BLaER1 treated with 17β-estradiol and CSF1 and Interleukin-3, amounts not matched to agents 10 nM and 100 nM (cell line): ENCODE measurements at regions not wholly inside any gene's neighbourhood (a gene's known extent, or its start where the extent isn't known, plus 50 kb on each side); places are given as distances from the start of the nearest gene placed in this dataset.
"Not testable (repeated sequence)": the region's sequence is repeated elsewhere in the genome, so short reads cannot be mapped to it uniquely, and the experiment has no call there.

ENCODE experiments used
- H3K27ac ChIP-seq, 11 experiments: shearing (Covaris generic); formaldehyde crosslinking; 2 replicates each; pipeline ENCODE4 v1.8.1; 2022
- H3K27me3 ChIP-seq, 11 experiments: shearing (Covaris generic); formaldehyde crosslinking; 2 replicates each; pipeline ENCODE4 v1.8.1; 2022
- H3K36me3 ChIP-seq, 11 experiments: shearing (Covaris generic); formaldehyde crosslinking; 2 replicates each; pipeline ENCODE4 v1.8.1; 2022
- H3K4me1 ChIP-seq, 10 experiments: shearing (Covaris generic); formaldehyde crosslinking; 2 replicates each; pipeline ENCODE4 v1.8.1; 2022
- H3K4me2 ChIP-seq, 11 experiments: shearing (Covaris generic); formaldehyde crosslinking; 2 replicates each; pipeline ENCODE4 v1.8.1; 2022
- H3K4me3 ChIP-seq, 10 experiments: shearing (Covaris generic); formaldehyde crosslinking; 2 replicates each; pipeline ENCODE4 v1.8.1; 2022
- H3K9ac ChIP-seq, 11 experiments: shearing (Covaris generic); formaldehyde crosslinking; 2 replicates each; pipeline ENCODE4 v1.8.1; 2022
- H3K9me3 ChIP-seq, 11 experiments: shearing (Covaris generic); formaldehyde crosslinking; replicated peaks in 1 of 11; 2 replicates each; pipeline ENCODE4 v1.8.1; 2022
- H4K20me1 ChIP-seq, 11 experiments: shearing (Covaris generic); formaldehyde crosslinking; 2 replicates each; pipeline ENCODE4 v1.8.1; 2022
- Cebpa-rat ChIP-seq, 11 experiments: shearing (Covaris generic); IDR thresholded peaks; 2 replicates each; pipeline ENCODE4 v1.8.1; 2022

GRCh38 chr18:47389210-47389609 is 137.8 kb upstream of the SKOR2 start:
- H3K27me3 ChIP-seq = no peaks in the 10 kb centered on the region
- no peak overlapping the region for H3K27ac ChIP-seq
- H3K9ac ChIP-seq = no peak overlapping the region
- H3K4me1 ChIP-seq = no peaks in the 10 kb centered on the region
- H3K4me3 ChIP-seq = no peak overlapping the region
- TF ChIP-seq Cebpa-rat (IDR thresholded peaks at IDR 0.05) = no peak
- no peaks in the 10 kb centered on the region for H3K36me3 ChIP-seq
- H3K9me3 ChIP-seq = peaks cover 6 to 10% (median 8%) of the 10 kb centered on the region in 11 experiments; a peak in 19 of 22 replicates
- no peaks in the 10 kb centered on the region for H4K20me1 ChIP-seq
- no peak overlapping the region for H3K4me2 ChIP-seq

- Histone ChIP-seq H3K4me2 (no peak overlapping the region), H3K27me3 (no peaks in the 10 kb centered on the region), H3K4me3 (no peak overlapping the region), H3K9ac (no peak overlapping the region), H3K36me3 (no peaks in the 10 kb centered on the region), H3K4me1 (no peaks in the 10 kb centered on the region), H3K27ac (no peak overlapping the region), H3K9me3 (peaks cover 6 to 10% (median 8%) of the 10 kb centered on the region in 11 experiments; a peak in 19 of 22 replicates), H4K20me1 (no peaks in the 10 kb centered on the region)
- TF ChIP-seq Cebpa-rat (IDR thresholded peaks at IDR 0.05) = no peak
These were observed 136.4 kb upstream of the SKOR2 start for GRCh38 chr18:47387864-47388263.

GRCh38 chr18:47383729-47384128 is 132.3 kb upstream of the SKOR2 start:
- H3K36me3 ChIP-seq = no peaks in the 10 kb centered on the region
- H3K4me2 ChIP-seq = no peak overlapping the region
- H3K4me1 ChIP-seq = peaks cover 0 to 12% (median 0%) of the 10 kb centered on the region in 10 experiments; a peak in 4 of 20 replicates
- peaks cover 6 to 10% (median 8%) of the 10 kb centered on the region in 11 experiments; a peak in 19 of 22 replicates for H3K9me3 ChIP-seq
- H4K20me1 ChIP-seq = no peaks in the 10 kb centered on the region
- H3K27ac ChIP-seq = no peak overlapping the region
- no peak overlapping the region for H3K4me3 ChIP-seq
- H3K9ac ChIP-seq = no peak overlapping the region
- no peak for TF ChIP-seq Cebpa-rat (IDR thresholded peaks at IDR 0.05)
- no peaks in the 10 kb centered on the region for H3K27me3 ChIP-seq

- Histone ChIP-seq H3K27me3 (no peaks in the 10 kb centered on the region), H3K9ac (no peak overlapping the region), H3K9me3 (peaks cover 6 to 10% (median 8%) of the 10 kb centered on the region in 11 experiments; a peak in 19 of 22 replicates), H3K4me1 (peaks cover 0 to 12% (median 0%) of the 10 kb centered on the region in 10 experiments; a peak in 4 of 20 replicates), H3K27ac (no peak overlapping the region), H3K36me3 (no peaks in the 10 kb centered on the region), H3K4me2 (peak overlapping the region in 3 of 11 experiments; percentile 1 to 17 (median 3); a peak in 5 of 22 replicates), H3K4me3 (no peak overlapping the region), H4K20me1 (no peaks in the 10 kb centered on the region)
- TF ChIP-seq Cebpa-rat (IDR thresholded peaks at IDR 0.05) = no peak
These were observed 130.6 kb upstream of the SKOR2 start for GRCh38 chr18:47381975-47382570.

- no peaks in the 10 kb centered on the region for H4K20me1 ChIP-seq
- H3K36me3 ChIP-seq = no peaks in the 10 kb centered on the region
- no peaks in the 10 kb centered on the region; a peak in 1 of 22 replicates for H3K9me3 ChIP-seq
- H3K4me1 ChIP-seq = peaks cover 0 to 12% (median 0%) of the 10 kb centered on the region in 10 experiments; a peak in 4 of 20 replicates
- H3K9ac ChIP-seq = no peak overlapping the region
- H3K4me3 ChIP-seq = no peak overlapping the region
- H3K27me3 ChIP-seq = no peaks in the 10 kb centered on the region
- H3K27ac ChIP-seq = no peak overlapping the region
- no peak for TF ChIP-seq Cebpa-rat (IDR thresholded peaks at IDR 0.05)
- no peak overlapping the region for H3K4me2 ChIP-seq
These were observed 128.7 kb upstream of the SKOR2 start for GRCh38 chr18:47380153-47380552.

- H3K27ac ChIP-seq = no peak overlapping the region
- H3K9ac ChIP-seq = no peak overlapping the region
- H3K9me3 ChIP-seq = no peaks in the 10 kb centered on the region; a peak in 1 of 22 replicates
- no peak overlapping the region for H3K4me3 ChIP-seq
- H3K36me3 ChIP-seq = no peaks in the 10 kb centered on the region
- H3K4me2 ChIP-seq = no peak overlapping the region
- no peaks in the 10 kb centered on the region for H4K20me1 ChIP-seq
- H3K4me1 ChIP-seq = no peaks in the 10 kb centered on the region
- TF ChIP-seq Cebpa-rat (IDR thresholded peaks at IDR 0.05) = no peak
- H3K27me3 ChIP-seq = no peaks in the 10 kb centered on the region
These were observed 122.0 kb upstream of the SKOR2 start for GRCh38 chr18:47373465-47373864.

- no peaks in the 10 kb centered on the region for H4K20me1 ChIP-seq
- TF ChIP-seq Cebpa-rat (IDR thresholded peaks at IDR 0.05) = no peak
- peaks cover 0 to 5% (median 0%) of the 10 kb centered on the region in 10 experiments; a peak in 1 of 20 replicates for H3K4me1 ChIP-seq
- H3K9me3 ChIP-seq = peaks cover 0 to 21% (median 14%) of the 10 kb centered on the region in 11 experiments; a peak in 16 of 22 replicates
- no peaks in the 10 kb centered on the region for H3K27me3 ChIP-seq
- H3K4me3 ChIP-seq = no peak overlapping the region
- no peak overlapping the region for H3K9ac ChIP-seq
- H3K27ac ChIP-seq = no peak overlapping the region
- no peaks in the 10 kb centered on the region for H3K36me3 ChIP-seq
- H3K4me2 ChIP-seq = no peak overlapping the region
These were observed 118.6 kb upstream of the SKOR2 start for GRCh38 chr18:47370052-47370451.

- not testable (repeated sequence) for H3K4me2 ChIP-seq, H3K27ac ChIP-seq, H3K4me1 ChIP-seq, H3K27me3 ChIP-seq, H4K20me1 ChIP-seq, H3K4me3 ChIP-seq, H3K36me3 ChIP-seq, H3K9me3 ChIP-seq, H3K9ac ChIP-seq
These were observed 102.6 kb upstream of the SKOR2 start for GRCh38 chr18:47354061-47354460.

GRCh38 chr18:47346016-47346415 is 94.6 kb upstream of the SKOR2 start:
- no peak overlapping the region for H3K9ac ChIP-seq
- H3K36me3 ChIP-seq = no peaks in the 10 kb centered on the region
- no peaks in the 10 kb centered on the region for H3K27me3 ChIP-seq
- H3K4me3 ChIP-seq = no peak overlapping the region
- no peaks in the 10 kb centered on the region for H3K4me1 ChIP-seq
- H3K4me2 ChIP-seq = no peak overlapping the region
- H4K20me1 ChIP-seq = no peaks in the 10 kb centered on the region
- no peaks in the 10 kb centered on the region for H3K9me3 ChIP-seq
- H3K27ac ChIP-seq = no peak overlapping the region
- TF ChIP-seq Cebpa-rat (IDR thresholded peaks at IDR 0.05) = no peak

- Histone ChIP-seq H3K4me3 (no peak overlapping the region), H3K4me2 (no peak overlapping the region), H3K9ac (no peak overlapping the region), H3K27ac (no peak overlapping the region), H3K27me3 (no peaks in the 10 kb centered on the region), H4K20me1 (no peaks in the 10 kb centered on the region), H3K36me3 (no peaks in the 10 kb centered on the region), H3K4me1 (no peaks in the 10 kb centered on the region), H3K9me3 (no peaks in the 10 kb centered on the region)
- TF ChIP-seq Cebpa-rat (IDR thresholded peaks at IDR 0.05) = no peak
These were observed 93.8 kb upstream of the SKOR2 start for GRCh38 chr18:47345291-47345690.
